Glomerular endothelial cell (primary cell): ENCODE measurements at regions not wholly inside any gene's neighbourhood (a gene's known extent, or its start where the extent isn't known, plus 50 kb on each side); places are given as distances from the start of the nearest gene placed in this dataset.
"Not testable (repeated sequence)": the region's sequence is repeated elsewhere in the genome, so short reads cannot be mapped to it uniquely, and the experiment has no call there.

Source experiments
- DNase-seq: peaks from one replicate; pipeline ENCODE4 v3.0.0-alpha.2; 2011; ENCODE audit warnings: low read depth, low spot score; ENCODE audit errors: extremely low read depth

DNA sequence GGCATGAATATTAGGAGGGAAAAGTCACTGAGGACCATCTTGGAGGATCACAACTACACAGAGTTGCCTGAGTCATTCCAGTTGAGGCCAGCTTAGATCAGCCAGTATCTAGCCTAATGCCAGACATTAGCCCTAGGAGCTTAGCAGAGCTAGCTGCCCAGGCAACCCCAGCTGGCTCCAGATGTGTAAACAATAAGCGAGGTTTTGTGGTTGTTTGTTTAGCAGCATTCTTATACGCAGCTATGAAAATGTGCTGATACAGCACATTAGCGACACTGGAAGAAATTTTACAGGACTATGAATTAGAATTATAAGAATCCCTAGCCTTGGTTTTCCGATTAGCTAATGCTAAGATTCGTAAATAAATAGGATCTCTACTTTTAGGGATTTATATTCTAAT lies 59.3 kb downstream of the BTBD3 start:
- DNase-seq, result no peak

DNA sequence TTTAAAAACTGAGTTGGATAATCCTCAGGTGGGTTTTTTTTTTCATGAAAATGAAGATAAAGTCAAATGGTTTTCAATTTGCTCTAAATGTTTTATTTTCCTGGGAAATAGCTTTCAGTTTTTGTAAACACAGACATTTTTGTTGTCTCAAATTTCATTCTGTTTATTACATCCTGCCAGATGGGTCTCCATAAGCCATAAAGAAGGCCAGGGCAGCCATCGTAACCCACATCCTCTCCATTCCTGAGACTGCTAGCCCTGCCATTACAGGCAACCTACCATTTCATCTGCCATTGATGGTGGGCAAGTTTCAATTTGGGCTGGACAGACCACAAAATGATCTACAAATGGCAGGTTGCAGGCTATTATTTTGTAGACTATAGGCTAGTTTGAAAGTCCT lies 60.8 kb downstream of the BTBD3 start:
- no peak for DNase-seq

DNA sequence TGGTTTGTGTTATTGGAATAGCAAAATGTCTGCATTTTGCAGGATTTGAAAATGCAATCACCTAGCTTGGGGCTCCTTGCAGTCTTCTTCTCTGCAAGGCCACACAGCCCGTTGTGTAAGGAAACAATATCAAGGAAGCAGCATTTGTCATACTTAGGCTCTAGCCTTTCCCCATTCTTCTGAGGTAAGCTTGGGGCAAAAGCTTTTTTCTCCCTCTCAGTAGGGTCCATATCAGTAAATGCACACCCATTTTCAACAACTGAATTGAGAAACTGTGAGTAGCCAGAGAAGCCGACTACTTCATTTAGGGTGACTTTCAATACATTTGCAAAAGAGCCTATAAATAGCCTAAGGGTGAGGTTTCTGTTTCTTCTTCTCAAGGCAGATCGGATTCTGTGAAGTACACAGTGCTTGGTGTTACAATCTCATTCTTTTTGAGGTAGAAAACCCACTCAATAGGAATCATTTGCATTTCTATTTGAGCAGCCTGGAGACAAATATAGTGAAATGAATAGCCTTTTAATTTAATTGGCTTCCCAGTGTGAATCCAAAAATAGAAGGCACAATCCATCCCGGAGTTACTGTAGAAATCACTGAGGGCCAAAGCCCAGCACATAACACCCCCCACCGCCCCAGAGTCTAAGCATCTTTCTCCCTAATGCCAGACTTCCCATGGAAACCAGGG lies 61.8 kb downstream of the BTBD3 start:
- DNase-seq, result no peak

GRCh38 chr20:11980263-11980662 lies 62.6 kb downstream of the BTBD3 start:
- no peak for DNase-seq

GRCh38 chr20:11981366-11981947 lies 63.8 kb downstream of the BTBD3 start:
- no peak for DNase-seq

DNA sequence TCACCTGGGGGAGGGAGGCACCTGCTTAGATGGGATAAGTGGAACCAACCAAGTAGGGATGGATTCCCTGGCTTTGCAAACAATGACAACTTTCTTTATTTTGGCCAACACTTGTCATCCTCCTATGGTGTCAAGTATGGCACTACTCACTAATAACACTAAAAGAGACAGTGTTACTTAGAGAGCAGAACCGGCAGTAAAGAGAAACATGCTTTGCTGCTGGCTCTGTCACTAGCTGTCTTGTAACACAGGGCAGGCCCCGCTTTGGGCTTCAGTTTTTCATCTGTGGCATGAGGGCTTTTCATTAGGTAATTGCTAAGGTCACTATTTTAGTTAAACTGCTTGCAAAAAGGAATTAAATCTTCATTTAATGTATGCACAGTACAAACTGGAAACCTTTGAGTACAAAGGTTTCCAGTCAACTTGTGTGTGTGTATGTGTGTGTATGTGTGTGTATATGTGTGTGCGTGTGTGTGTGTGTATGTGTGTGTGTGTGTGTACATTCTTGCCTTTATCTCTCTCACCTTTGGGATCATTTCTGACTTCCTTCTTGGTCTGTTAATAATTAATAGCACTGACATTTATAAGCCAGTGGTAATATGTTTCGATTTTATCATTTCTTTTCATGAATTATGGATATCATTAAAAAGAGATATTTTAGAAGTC lies 64.7 kb downstream of the BTBD3 start:
- DNase-seq, result no peak

DNA sequence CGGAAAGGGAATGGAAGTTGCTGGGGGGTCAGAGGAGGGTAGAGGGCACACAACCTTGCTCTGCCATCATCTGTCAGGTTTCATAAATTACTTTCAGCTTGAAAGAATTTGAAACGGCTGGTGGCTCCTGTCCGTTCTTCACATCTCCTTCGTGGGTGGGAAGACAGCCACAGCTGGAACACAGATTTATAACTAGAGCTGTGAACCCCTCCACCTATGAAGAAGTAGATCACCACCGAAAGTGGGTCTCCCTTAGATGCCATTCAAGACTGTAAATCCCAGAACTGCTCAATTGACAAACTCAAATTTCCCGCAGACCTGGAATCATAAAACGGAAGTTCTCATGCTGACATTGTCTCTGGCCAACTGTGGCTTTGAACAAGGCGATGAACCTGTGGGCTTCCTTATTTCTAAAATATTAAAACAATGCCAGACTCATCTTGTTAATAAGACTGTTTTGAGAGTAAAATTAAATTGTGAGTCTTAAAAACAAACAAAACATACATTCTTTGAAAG lies 65.3 kb downstream of the BTBD3 start:
- DNase-seq, result no peak

GRCh38 chr20:11986954-11987353 lies 69.3 kb downstream of the BTBD3 start:
- no peak for DNase-seq

- no peak for DNase-seq
Measured at GRCh38 chr20:11987526-11987925, 69.8 kb downstream of the BTBD3 start.

DNA sequence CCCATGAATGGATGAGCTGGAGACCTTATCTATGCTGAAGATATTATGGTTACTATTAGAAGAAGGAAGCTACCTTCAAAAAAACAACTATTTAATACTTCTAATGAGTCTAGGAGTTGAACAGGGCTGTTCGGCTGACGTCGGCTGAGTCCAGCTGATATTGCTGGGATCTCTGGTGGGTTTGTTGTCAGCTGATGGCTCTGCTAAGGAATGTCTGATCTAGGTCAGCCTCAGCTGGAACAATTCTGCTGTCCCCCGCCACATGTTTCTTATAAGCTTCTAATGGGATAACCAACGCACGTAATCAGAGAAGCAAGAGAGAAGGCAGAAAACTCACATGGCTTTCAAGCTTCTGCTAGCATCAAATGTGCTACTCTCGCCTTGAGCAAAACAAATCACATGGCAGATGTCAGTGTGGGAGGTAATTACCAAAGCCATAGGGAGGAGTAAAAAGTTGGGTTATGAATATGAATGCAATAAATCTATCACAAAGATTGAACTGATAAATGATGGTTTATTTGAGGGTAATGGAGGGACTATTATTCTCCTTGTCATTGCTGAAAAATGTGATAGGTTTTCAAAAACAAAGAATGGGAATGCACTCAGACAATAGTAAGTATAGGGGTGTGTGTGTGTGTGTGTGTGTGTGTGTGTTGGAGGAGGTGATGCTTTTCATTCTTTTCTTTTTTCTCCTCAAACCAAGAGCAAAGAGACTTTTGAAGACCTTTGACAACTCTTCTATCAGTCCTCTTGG lies 71.5 kb downstream of the BTBD3 start:
- DNase-seq, result no peak

DNA sequence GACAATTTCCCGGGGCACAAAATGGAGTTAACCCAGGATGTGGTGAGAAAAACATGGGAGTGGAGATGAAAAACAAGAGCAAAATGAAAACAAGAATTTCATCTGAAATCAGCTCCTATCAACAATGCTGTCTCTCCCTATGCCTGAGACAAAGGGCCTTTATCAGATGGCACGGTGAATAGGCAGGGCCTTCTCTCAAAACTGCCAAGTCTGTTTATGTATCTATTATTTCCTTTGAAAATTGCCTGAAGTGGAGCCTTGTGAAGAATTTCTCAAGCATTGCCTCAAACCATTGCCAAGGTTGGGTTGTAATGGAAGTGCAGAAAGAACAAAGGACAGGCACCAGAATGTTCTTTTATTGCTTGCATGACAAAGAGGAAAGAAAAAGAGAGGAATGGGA lies 74.7 kb downstream of the BTBD3 start:
- no peak for DNase-seq

GRCh38 chr20:11993886-11994461 lies 76.3 kb downstream of the BTBD3 start:
- no peak for DNase-seq

GRCh38 chr20:11995805-11996567 lies 78.3 kb downstream of the BTBD3 start:
- no peak for DNase-seq

DNA sequence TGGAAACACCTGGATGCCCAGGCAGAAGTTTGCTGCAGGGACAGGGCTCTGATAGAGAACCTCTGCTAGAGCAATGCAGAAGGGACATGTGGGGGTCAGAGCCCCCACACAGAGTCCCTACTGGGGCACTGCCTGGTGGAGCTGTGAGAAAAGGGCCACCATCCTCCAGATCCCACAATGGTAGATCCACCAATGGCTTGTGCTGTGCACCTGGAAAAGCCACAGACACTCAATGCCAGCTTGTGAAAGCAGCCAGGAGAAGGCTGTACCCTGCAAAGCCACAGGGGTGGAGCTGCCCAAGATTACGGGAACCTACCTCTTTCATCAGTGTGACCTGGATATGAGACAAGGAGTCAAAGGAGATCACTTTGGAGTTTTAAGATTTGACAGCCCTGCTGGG lies 87.1 kb downstream of the BTBD3 start:
- DNase-seq, result not testable (repeated sequence)

DNA sequence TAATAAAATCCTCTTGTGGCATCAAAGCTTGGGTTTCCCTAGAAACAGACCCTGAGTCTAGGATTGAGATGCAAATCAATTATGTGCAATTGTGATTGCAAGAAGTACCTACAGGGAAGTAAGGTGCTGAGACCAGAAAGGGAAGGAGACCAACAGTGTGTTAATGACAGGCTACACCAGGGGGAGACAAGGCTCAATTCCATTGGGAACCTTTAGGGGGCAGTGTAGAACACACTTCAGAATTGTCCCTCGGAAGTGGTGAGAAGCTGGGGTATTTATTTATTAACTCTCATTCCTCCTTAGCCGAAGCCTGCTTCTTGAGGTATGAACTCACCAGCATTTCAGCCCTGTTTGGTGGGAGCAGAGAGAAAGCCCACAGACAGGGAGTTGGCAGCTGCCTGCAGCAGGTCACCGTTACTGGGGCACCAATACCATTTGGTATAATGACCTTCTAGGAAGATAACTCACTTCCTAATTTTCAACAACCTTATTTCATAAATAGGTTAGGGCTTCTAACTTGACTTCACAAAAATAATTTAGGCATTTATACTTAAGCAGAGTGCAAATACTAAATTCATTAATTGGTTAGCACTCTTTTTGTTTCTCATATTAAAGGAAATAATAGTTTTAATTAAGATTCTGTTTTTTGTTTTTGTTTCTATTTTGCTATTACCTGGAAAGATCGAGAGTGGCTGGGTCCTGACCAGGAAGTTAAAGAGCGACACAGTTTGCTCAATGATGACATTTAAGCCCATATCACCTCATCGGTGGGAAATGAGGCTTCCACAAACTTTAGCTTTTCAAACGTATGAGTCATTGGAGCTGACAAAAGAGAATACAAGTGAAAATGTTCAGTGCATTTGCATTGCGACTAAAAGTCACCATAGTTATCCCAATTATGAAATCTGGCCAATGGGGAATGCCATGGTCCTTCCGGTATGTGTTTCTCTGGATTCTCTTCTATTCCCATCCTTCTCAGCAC lies 94.8 kb downstream of the BTBD3 start:
- DNase-seq, result peak; percentile 25

DNA sequence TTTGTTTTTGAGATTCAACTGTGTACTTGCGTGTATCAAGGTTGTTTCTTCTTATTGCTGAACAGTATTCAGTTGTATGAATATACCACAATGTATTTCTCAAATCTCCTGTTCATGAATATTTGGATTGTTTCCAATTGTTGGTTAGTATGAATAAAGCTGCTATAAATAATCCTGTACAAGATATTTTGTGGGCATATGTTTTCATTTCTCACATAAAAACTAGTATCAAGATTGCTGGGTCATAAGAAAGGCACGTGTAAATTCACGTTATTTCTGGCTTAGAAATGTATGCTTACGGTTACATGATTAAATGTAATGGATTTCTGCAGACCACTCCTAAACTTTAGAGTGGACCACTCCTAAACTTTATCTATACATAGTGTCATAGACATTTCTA lies 96.6 kb downstream of the BTBD3 start:
- no peak for DNase-seq

DNA sequence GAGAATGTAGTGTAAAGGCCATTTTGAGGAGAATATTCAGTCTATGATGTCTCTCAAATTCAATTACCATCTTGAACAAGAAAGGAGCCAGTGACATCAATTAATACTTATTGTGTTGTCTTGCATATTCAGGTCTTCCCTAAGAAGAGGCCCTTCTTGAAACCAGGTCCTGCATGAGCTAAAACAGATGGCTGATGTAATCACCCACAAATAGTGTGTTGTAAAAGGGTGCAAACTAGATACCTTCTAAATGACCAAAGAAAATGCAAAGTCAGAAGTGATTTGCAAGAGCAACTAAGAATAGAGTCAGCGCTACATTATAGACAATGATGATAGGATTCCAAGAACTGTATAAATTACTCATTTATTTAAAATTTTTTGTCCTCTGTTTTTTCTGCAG lies 97.0 kb downstream of the BTBD3 start:
- no peak for DNase-seq

GRCh38 chr20:12016291-12016690 lies 98.6 kb downstream of the BTBD3 start:
- DNase-seq, result no peak

DNA sequence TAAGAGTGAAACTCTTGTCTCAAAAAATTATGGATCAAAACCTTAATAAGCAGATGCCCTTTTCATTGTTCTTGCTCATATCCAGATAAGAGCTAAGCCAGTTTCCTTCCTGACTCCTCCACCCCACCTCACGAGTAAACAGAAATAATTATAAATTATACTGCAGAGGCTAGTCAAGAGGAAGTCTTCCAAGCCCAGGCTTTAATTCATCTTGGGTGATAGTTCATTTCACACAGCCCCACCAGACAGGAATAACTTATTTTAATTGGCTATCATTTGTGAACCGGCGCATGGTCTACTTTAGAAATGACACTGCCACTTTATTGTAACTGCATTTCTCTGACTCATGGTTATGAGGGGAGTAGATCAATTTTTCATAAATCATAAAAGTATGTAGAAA lies 102.0 kb downstream of the BTBD3 start:
- no peak for DNase-seq
